RWPE2 (cell line): ENCODE measurements at regions not wholly inside any gene's neighbourhood (a gene's known extent, or its start where the extent isn't known, plus 50 kb on each side); places are given as distances from the start of the nearest gene placed in this dataset.

Source experiments
- ATAC-seq: fragments of 200-7000 bp; cut with Tn5 transposase; 3 replicates; pipeline ENCODE4 v1.9.1; 2021; ENCODE audit warnings: low read depth
- DNase-seq: peaks from one replicate; pipeline ENCODE4 v3.0.0-alpha.2; 2020; ENCODE audit warnings: low spot score
- H3K27ac ChIP-seq: fragments of 450-650 bp; 2 replicates; pipeline ENCODE4 v1.5.1; 2017; ENCODE audit warnings: mild to moderate bottlenecking; ENCODE audit not compliant: poor library complexity, severe bottlenecking
- H3K27me3 ChIP-seq: fragments of 250-450 bp; sonication (Bioruptor Pico); 2 replicates; pipeline ENCODE4 v1.5.1; 2021; ENCODE audit warnings: mild to moderate bottlenecking, moderate library complexity; ENCODE audit not compliant: insufficient read depth, poor library complexity, severe bottlenecking
- H3K36me3 ChIP-seq: fragments of 250-450 bp; sonication (Bioruptor Pico); 2 replicates; pipeline ENCODE4 v1.5.1; 2020; ENCODE audit warnings: low read depth, mild to moderate bottlenecking, moderate library complexity
- H3K4me1 ChIP-seq: fragments of 250-450 bp; sonication (Bioruptor Pico); 2 replicates; pipeline ENCODE4 v1.5.1; 2021; ENCODE audit warnings: mild to moderate bottlenecking, moderate library complexity; ENCODE audit not compliant: insufficient read depth, poor library complexity, severe bottlenecking
- H3K4me3 ChIP-seq: fragments of 250-450 bp; sonication (Bioruptor Pico); 2 replicates; pipeline ENCODE4 v1.5.1; 2021; ENCODE audit warnings: mild to moderate bottlenecking, moderate library complexity; ENCODE audit not compliant: severe bottlenecking
- H3K9me3 ChIP-seq: fragments of 250-450 bp; sonication (Bioruptor Pico); 2 replicates; pipeline ENCODE4 v1.5.1; 2021; ENCODE audit warnings: mild to moderate bottlenecking, moderate library complexity; ENCODE audit not compliant: severe bottlenecking
- CTCF ChIP-seq: fragments of 450-650 bp; IDR thresholded peaks from one replicate; pipeline ENCODE4 v1.5.1; 2017; ENCODE audit warnings: mild to moderate bottlenecking, moderate library complexity; ENCODE audit not compliant: poor library complexity, severe bottlenecking

- H3K36me3 ChIP-seq: no peaks in the 10 kb centered on the region
- no peaks in the 10 kb centered on the region for H3K9me3 ChIP-seq
- H3K4me3 ChIP-seq: no peak overlapping the region
- no peaks in the 10 kb centered on the region for H3K27me3 ChIP-seq
- no peak overlapping the region for H3K27ac ChIP-seq
- peaks cover 4% of the 10 kb centered on the region for H3K4me1 ChIP-seq
- ATAC-seq (no peak), DNase-seq (no peak)
- TF ChIP-seq CTCF: no peak
Measured at GRCh38 chr1:184210862-184211261, 159.3 kb downstream of the TSEN15 start.

- Histone ChIP-seq H3K4me1 (peaks cover 4% of the 10 kb centered on the region), H3K9me3 (no peaks in the 10 kb centered on the region), H3K27ac (no peak overlapping the region), H3K36me3 (no peaks in the 10 kb centered on the region), H3K27me3 (no peaks in the 10 kb centered on the region), H3K4me3 (no peak overlapping the region)
- TF ChIP-seq CTCF: no peak
- DNase-seq (no peak), ATAC-seq (peak; percentile 66; the same call in 2 of the 3 replicates)
Measured at GRCh38 chr1:184212649-184213314, 161.3 kb downstream of the TSEN15 start.

GRCh38 chr1:184214128-184214527 lies 162.6 kb downstream of the TSEN15 start:
- Histone ChIP-seq H3K4me3 (no peak overlapping the region), H3K4me1 (peaks cover 4% of the 10 kb centered on the region), H3K9me3 (no peaks in the 10 kb centered on the region), H3K27ac (no peak overlapping the region), H3K27me3 (no peaks in the 10 kb centered on the region), H3K36me3 (no peaks in the 10 kb centered on the region)
- TF ChIP-seq CTCF: no peak
- DNase-seq (no peak), ATAC-seq (no peak)

DNA sequence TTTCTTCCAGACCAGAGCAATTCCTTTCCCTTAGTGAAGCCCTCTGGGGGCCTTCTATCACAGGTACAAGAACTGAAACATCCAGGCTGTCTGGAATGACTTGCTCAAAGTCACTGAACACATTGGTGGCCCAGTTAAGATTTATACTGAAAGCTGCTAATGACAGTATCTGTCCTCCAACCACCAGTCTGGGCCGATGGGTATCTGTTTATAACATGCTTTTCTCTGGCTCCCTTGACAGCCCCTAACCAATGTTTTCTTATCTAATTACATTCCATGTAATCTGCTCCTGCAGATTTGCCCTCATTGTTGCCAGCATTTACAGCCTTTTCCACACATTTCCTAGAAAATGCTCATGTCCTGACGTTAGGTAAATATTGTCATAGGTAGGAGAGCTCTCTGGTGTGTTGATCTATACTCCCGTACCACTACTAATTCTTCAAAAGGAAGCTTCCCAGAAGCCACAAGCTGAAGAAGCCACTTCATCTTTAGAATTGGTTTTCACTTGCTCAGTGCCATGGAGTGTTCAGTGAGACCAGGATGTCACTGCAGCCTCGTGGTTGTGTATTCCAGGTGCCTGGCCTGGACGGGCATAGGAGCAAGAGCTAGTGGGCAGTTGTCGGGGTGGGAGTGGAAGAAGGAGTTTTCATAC lies 163.9 kb downstream of the TSEN15 start:
- Histone ChIP-seq H3K27ac (no peak overlapping the region), H3K4me1 (peaks cover 4% of the 10 kb centered on the region), H3K9me3 (no peaks in the 10 kb centered on the region), H3K27me3 (no peaks in the 10 kb centered on the region), H3K36me3 (no peaks in the 10 kb centered on the region), H3K4me3 (no peak overlapping the region)
- ATAC-seq: no peak
- TF ChIP-seq CTCF: no peak
- no peak for DNase-seq
